H9 (cell line): ENCODE measurements at regions not wholly inside any gene's neighbourhood (a gene's known extent, or its start where the extent isn't known, plus 50 kb on each side); places are given as distances from the start of the nearest gene placed in this dataset.

ENCODE experiments used
- DNase-seq: peaks from one replicate; pipeline ENCODE4 v3.0.0-alpha.2; 2017
- H2AFZ ChIP-seq: one replicate; pipeline ENCODE4 v1.6.1; 2013; ENCODE audit warnings: mild to moderate bottlenecking, low read length, control low read depth, moderate library complexity
- H2AK5ac ChIP-seq: 2 replicates; pipeline ENCODE4 v1.6.1; 2013; ENCODE audit warnings: low read length, control low read depth, mixed read lengths; ENCODE audit not compliant: insufficient read length
- H2BK120ac ChIP-seq: one replicate; pipeline ENCODE4 v1.6.1; 2013; ENCODE audit warnings: low read depth, mild to moderate bottlenecking, low read length, control low read depth, inconsistent platforms; ENCODE audit not compliant: poor library complexity, severe bottlenecking
- H2BK12ac ChIP-seq: 2 replicates; pipeline ENCODE4 v1.6.1; 2013; ENCODE audit warnings: low read length, control low read depth, mixed read lengths, low read depth; ENCODE audit not compliant: insufficient read length
- H2BK15ac ChIP-seq: 2 replicates; pipeline ENCODE4 v1.6.1; 2013; ENCODE audit warnings: low read depth, low read length, control low read depth
- H2BK20ac ChIP-seq: one replicate; pipeline ENCODE4 v1.6.1; 2013; ENCODE audit warnings: low read depth, mild to moderate bottlenecking, low read length, control low read depth, inconsistent platforms; ENCODE audit not compliant: poor library complexity, severe bottlenecking
- H2BK5ac ChIP-seq: 2 replicates; pipeline ENCODE4 v1.6.1; 2013; ENCODE audit warnings: low read length, control low read depth, mixed read lengths; ENCODE audit not compliant: insufficient read length
- H3K14ac ChIP-seq: 2 replicates; pipeline ENCODE4 v1.6.1; 2013; ENCODE audit warnings: low read length, control low read depth; ENCODE audit not compliant: insufficient read depth
- H3K18ac ChIP-seq: 2 replicates; pipeline ENCODE4 v1.6.1; 2013; ENCODE audit warnings: low read depth, mild to moderate bottlenecking, mixed read lengths, low read length, control low read depth; ENCODE audit not compliant: insufficient read length
- H3K23ac ChIP-seq: 2 replicates; pipeline ENCODE4 v1.6.1; 2013; ENCODE audit warnings: low read length, control low read depth, mixed read lengths, low read depth; ENCODE audit not compliant: insufficient read length
- H3K23me2 ChIP-seq: 2 replicates; pipeline ENCODE4 v1.6.1; 2013; ENCODE audit warnings: low read depth, mild to moderate bottlenecking, mixed read lengths, low read length, control low read depth; ENCODE audit not compliant: insufficient read length, poor library complexity, severe bottlenecking
- H3K27ac ChIP-seq: 2 replicates; pipeline ENCODE4 v1.5.1; 2013; ENCODE audit warnings: low read length, control low read depth, mixed read lengths, low read depth; ENCODE audit not compliant: insufficient read length
- H3K27me3 ChIP-seq: 2 replicates; pipeline ENCODE4 v1.6.1; 2013; ENCODE audit warnings: low read length, control low read depth, inconsistent platforms; ENCODE audit not compliant: insufficient read depth
- H3K4ac ChIP-seq: 2 replicates; pipeline ENCODE4 v1.6.1; 2013; ENCODE audit warnings: low read depth, mild to moderate bottlenecking, control low read depth, inconsistent platforms, low read length, moderate library complexity
- H3K4me1 ChIP-seq: 2 replicates; pipeline ENCODE4 v1.6.1; 2013; ENCODE audit warnings: low read length, control low read depth, inconsistent platforms; ENCODE audit not compliant: insufficient read depth
- H3K4me2 ChIP-seq: 2 replicates; pipeline ENCODE4 v1.6.1; 2013; ENCODE audit warnings: low read length, control low read depth, mixed read lengths; ENCODE audit not compliant: insufficient read length, insufficient read depth
- H3K56ac ChIP-seq: 2 replicates; pipeline ENCODE4 v1.6.1; 2013; ENCODE audit warnings: low read depth, mild to moderate bottlenecking, mixed read lengths, low read length, control low read depth; ENCODE audit not compliant: insufficient read length
- H3K79me1 ChIP-seq: 2 replicates; pipeline ENCODE4 v1.6.1; 2013; ENCODE audit warnings: low read depth, mild to moderate bottlenecking, moderate library complexity, low read length, control low read depth, inconsistent platforms; ENCODE audit not compliant: insufficient read depth, poor library complexity, severe bottlenecking
- H3K79me2 ChIP-seq: 2 replicates; pipeline ENCODE4 v1.6.1; 2013; ENCODE audit warnings: low read length, control low read depth, inconsistent platforms; ENCODE audit not compliant: insufficient read depth
- H3K9ac ChIP-seq: 2 replicates; pipeline ENCODE4 v1.6.1; 2013; ENCODE audit warnings: low read length, control low read depth, mixed read lengths; ENCODE audit not compliant: insufficient read length; ENCODE audit errors: extremely low read depth
- H3K9me3 ChIP-seq: one replicate; pipeline ENCODE4 v1.6.1; 2013; ENCODE audit warnings: low read depth, low read length, inconsistent platforms; ENCODE audit not compliant: control insufficient read depth
- H3T11ph ChIP-seq: one replicate; pipeline ENCODE4 v1.6.1; 2013; ENCODE audit warnings: mild to moderate bottlenecking, low read length, control low read depth, inconsistent platforms
- H4K20me1 ChIP-seq: one replicate; pipeline ENCODE4 v1.6.1; 2013; ENCODE audit not compliant: control insufficient read depth, insufficient read length, insufficient read depth
- H4K5ac ChIP-seq: 2 replicates; pipeline ENCODE4 v1.6.1; 2013; ENCODE audit warnings: low read depth, mild to moderate bottlenecking, mixed read lengths, low read length, control low read depth; ENCODE audit not compliant: insufficient read length
- H4K8ac ChIP-seq: replicated peaks from 2 replicates; pipeline ENCODE4 v1.6.1; 2013; ENCODE audit warnings: low read length, control low read depth, mixed read lengths, low read depth; ENCODE audit not compliant: insufficient read length
- H4K91ac ChIP-seq: 2 replicates; pipeline ENCODE4 v1.6.1; 2013; ENCODE audit warnings: low read depth, mild to moderate bottlenecking, moderate library complexity, mixed read lengths, low read length, control low read depth; ENCODE audit not compliant: insufficient read length
- H3K27ac Mint-ChIP-seq, 3 experiments: 2 replicates in 2 of 3; 3 replicates in 1 of 3; pipeline ENCODE4 v1.8.0; 2020 to 2021; ENCODE audit warnings: mixed read lengths in 3 of 3, mild to moderate bottlenecking in 1 of 3, moderate library complexity in 1 of 3
- H3K27me3 Mint-ChIP-seq: 2 replicates; pipeline ENCODE4 v1.8.0; 2021; ENCODE audit warnings: low read depth, mild to moderate bottlenecking, moderate library complexity, mixed read lengths
- H3K36me3 Mint-ChIP-seq, 3 experiments: 2 replicates in 2 of 3; 3 replicates in 1 of 3; pipeline ENCODE4 v1.8.0; 2020 to 2021; ENCODE audit warnings: low read depth in 3 of 3, mixed read lengths in 3 of 3; ENCODE audit not compliant: insufficient read depth in 1 of 3
- H3K4me1 Mint-ChIP-seq, 2 experiments: 2 replicates each; pipeline ENCODE4 v1.8.0; 2020; ENCODE audit warnings: mixed read lengths in 2 of 2
- H3K4me3 Mint-ChIP-seq, 2 experiments: 2 replicates in 1 of 2; 3 replicates in 1 of 2; pipeline ENCODE4 v1.8.0; 2020 to 2021; ENCODE audit warnings: mild to moderate bottlenecking in 2 of 2, mixed read lengths in 2 of 2, moderate library complexity in 1 of 2
- H3K9me3 Mint-ChIP-seq, 2 experiments: 2 replicates in 1 of 2; 3 replicates in 1 of 2; pipeline ENCODE4 v1.8.0; 2020; ENCODE audit warnings: mild to moderate bottlenecking in 2 of 2, mixed read lengths in 2 of 2, moderate library complexity in 1 of 2
- CTCF ChIP-seq: fragments of 200-600 bp; sonication (generic); conservative IDR thresholded peaks from 3 replicates; pipeline ENCODE4 v1.8.0; 2021; ENCODE audit warnings: antibody characterized with exemption, mild to moderate bottlenecking

- Histone ChIP-seq H3K4ac (no peak overlapping the region), H3K4me1 (no peaks in the 10 kb centered on the region), H4K5ac (no peak overlapping the region), H3K23ac (no peak overlapping the region), H2BK5ac (no peak overlapping the region), H3K27ac (no peak overlapping the region), H3K9me3 (no peaks in the 10 kb centered on the region), H3K27me3 (no peaks in the 10 kb centered on the region), H4K8ac (no peak overlapping the region), H3T11ph (no peak overlapping the region), H2AFZ (no peak overlapping the region), H2BK15ac (no peak overlapping the region), H4K91ac (no peak overlapping the region), H3K18ac (no peak overlapping the region), H2BK20ac (no peak overlapping the region), H3K23me2 (no peaks in the 10 kb centered on the region), H2BK12ac (no peak overlapping the region), H3K56ac (no peak overlapping the region), H3K9ac (no peak overlapping the region), H2AK5ac (no peak overlapping the region), H3K4me2 (no peak overlapping the region), H4K20me1 (no peaks in the 10 kb centered on the region), H2BK120ac (no peak overlapping the region), H3K79me2 (no peaks in the 10 kb centered on the region), H3K79me1 (no peaks in the 10 kb centered on the region), H3K14ac (no peak overlapping the region)
- H3K36me3 Mint-ChIP-seq, result no peaks in the 10 kb centered on the region; a peak in 1 of 7 replicates
- peaks cover 3 to 4% of the 10 kb centered on the region in 2 experiments; a peak in 1 of 4 replicates for H3K4me1 Mint-ChIP-seq
- no peak for TF ChIP-seq CTCF
- DNase-seq, result no peak
- H3K9me3 Mint-ChIP-seq, result no peaks in the 10 kb centered on the region
- H3K27ac Mint-ChIP-seq, result no peak overlapping the region
- H3K4me3 Mint-ChIP-seq, result no peak overlapping the region; a peak in 1 of 5 replicates
- no peaks in the 10 kb centered on the region for H3K27me3 Mint-ChIP-seq
Measured at GRCh38 chr5:89575319-89575718, 692.3 kb upstream of the MEF2C start.
